T-cell (primary cell): ENCODE measurements at regions not wholly inside any gene's neighbourhood (a gene's known extent, or its start where the extent isn't known, plus 50 kb on each side); places are given as distances from the start of the nearest gene placed in this dataset.

ENCODE experiments used
- ATAC-seq, 4 experiments: fragments of 200-7000 bp in 3 of 4; fragments of 150-1000 bp in 1 of 4; cut with Tn5 transposase; replicated peaks in 1 of 4; 1 replicate in 3 of 4; 2 replicates in 1 of 4; pipeline ENCODE4 v1.10.0; 2021; ENCODE audit warnings: moderate library complexity in 3 of 4, mild to moderate bottlenecking in 2 of 4, moderate number of reproducible peaks in 1 of 4
- CTCF ChIA-PET, 2 donors: fragments of 300-600 bp; sonication (Branson Sonifier 250); formaldehyde crosslinking; loops; one replicate each; lab custom pipeline; 2022; ENCODE audit warnings: antibody characterized with exemption in 2 of 2; lab: Charles Lee
- POLR2A ChIA-PET, 2 donors: fragments of 300-600 bp; sonication (Branson Sonifier 250); formaldehyde crosslinking; loops; one replicate each; lab custom pipeline; 2022; ENCODE audit warnings: antibody characterized with exemption in 2 of 2; lab: Charles Lee
- DNase-seq, 35 experiments: peaks; one replicate each; pipeline versions ENCODE4 v3.0.0 to v3.0.0-alpha.2; 2013 to 2023
- H3K27ac ChIP-seq: one replicate; pipeline ENCODE4 v1.5.1; 2013; ENCODE audit warnings: low read length
- H3K27me3 ChIP-seq, 2 experiments: replicated peaks in 1 of 2; 1 replicate in 1 of 2; 2 replicates in 1 of 2; pipeline versions ENCODE4 v1.6.1 to v1.7.0; 2013; ENCODE audit warnings: low read length in 1 of 2, mixed read lengths in 1 of 2; ENCODE audit not compliant: control insufficient read depth in 2 of 2, insufficient read depth in 2 of 2; ENCODE audit errors: extremely low read depth in 1 of 2
- H3K36me3 ChIP-seq, 2 donors: 1 replicate in 1 of 2; 2 replicates in 1 of 2; pipeline versions ENCODE4 v1.6.1 to v1.7.0; 2013; ENCODE audit warnings: low read length in 1 of 2; ENCODE audit not compliant: control insufficient read depth in 2 of 2, insufficient read depth in 1 of 2; ENCODE audit errors: extremely low read depth in 1 of 2
- H3K4me1 ChIP-seq, 2 experiments: 1 replicate in 1 of 2; 2 replicates in 1 of 2; pipeline versions ENCODE4 v1.6.1 to v1.7.0; 2013; ENCODE audit warnings: low read length in 2 of 2, mixed read lengths in 1 of 2; ENCODE audit not compliant: insufficient read depth in 2 of 2, control insufficient read depth in 1 of 2; ENCODE audit errors: extremely low read depth in 1 of 2
- H3K4me3 ChIP-seq, 2 donors: 1 replicate in 1 of 2; 2 replicates in 1 of 2; pipeline versions ENCODE4 v1.5.1 to v1.7.0; 2013; ENCODE audit warnings: mild to moderate bottlenecking in 2 of 2, low read length in 1 of 2, moderate library complexity in 1 of 2; ENCODE audit not compliant: control insufficient read depth in 1 of 2; ENCODE audit errors: extremely low read depth in 1 of 2
- H3K9me3 ChIP-seq: 2 replicates; pipeline ENCODE4 v1.7.0; 2013
- H3K27ac Mint-ChIP-seq, 2 donors: one replicate each; pipeline ENCODE4 v1.8.0; 2020 to 2021; ENCODE audit warnings: mild to moderate bottlenecking in 2 of 2, mixed read lengths in 2 of 2
- H3K27me3 Mint-ChIP-seq, 2 donors: one replicate each; pipeline ENCODE4 v1.8.0; 2021 to 2022; ENCODE audit warnings: mixed read lengths in 2 of 2
- H3K36me3 Mint-ChIP-seq: one replicate; pipeline ENCODE4 v1.8.0; 2021; ENCODE audit warnings: mixed read lengths
- H3K4me1 Mint-ChIP-seq, 3 donors: one replicate each; pipeline ENCODE4 v1.8.0; 2020 to 2022; ENCODE audit warnings: mixed read lengths in 3 of 3, mild to moderate bottlenecking in 1 of 3
- H3K4me3 Mint-ChIP-seq, 3 donors: one replicate each; pipeline ENCODE4 v1.8.0; 2020 to 2022; ENCODE audit warnings: mild to moderate bottlenecking in 3 of 3, mixed read lengths in 3 of 3, moderate library complexity in 3 of 3
- H3K9me3 Mint-ChIP-seq, 3 donors: one replicate each; pipeline ENCODE4 v1.8.0; 2020 to 2022; ENCODE audit warnings: mixed read lengths in 3 of 3
- WGBS: methylation state at CpG from one replicate; pipeline ENCODE4 v1.1.5; 2013; ENCODE audit warnings: missing lambda C conversion rate; ENCODE audit not compliant: insufficient coverage; 5-methylcytosine and 5-hydroxymethylcytosine counted together

GRCh38 chr1:72848997-72849396 lies 566.7 kb upstream of the NEGR1 start:
- H3K4me3 Mint-ChIP-seq = no peak overlapping the region
- H3K4me1 Mint-ChIP-seq = no peaks in the 10 kb centered on the region
- ATAC-seq = no peak
- no peaks in the 10 kb centered on the region for H3K27me3 Mint-ChIP-seq
- POLR2A ChIA-PET = no interaction called here
- Histone ChIP-seq H3K4me1 (no peaks in the 10 kb centered on the region), H3K36me3 (no peaks in the 10 kb centered on the region), H3K27me3 (no peaks in the 10 kb centered on the region), H3K4me3 (no peak overlapping the region), H3K27ac (no peak overlapping the region), H3K9me3 (no peaks in the 10 kb centered on the region)
- no peak for DNase-seq
- no peak overlapping the region for H3K27ac Mint-ChIP-seq
- WGBS = no CpG with 5 or more reads among the region's 3 CpGs
- no peaks in the 10 kb centered on the region for H3K36me3 Mint-ChIP-seq
- H3K9me3 Mint-ChIP-seq = peaks cover 0 to 16% (median 0%) of the 10 kb centered on the region in 3 donors
- CTCF ChIA-PET = no interaction called here

- WGBS = no CpG with 5 or more reads among the region's 3 CpGs
- H3K9me3 Mint-ChIP-seq = peaks cover 0 to 19% (median 5%) of the 10 kb centered on the region in 3 donors
- POLR2A ChIA-PET = no interaction called here
- H3K27me3 ChIP-seq = no peaks in the 10 kb centered on the region
- H3K4me3 ChIP-seq = no peak overlapping the region
- H3K9me3 ChIP-seq = no peaks in the 10 kb centered on the region
- no peaks in the 10 kb centered on the region for H3K4me1 Mint-ChIP-seq
- no peaks in the 10 kb centered on the region for H3K36me3 ChIP-seq
- ATAC-seq = no peak
- CTCF ChIA-PET = interaction anchor here in 1 of 2 donors (0.6 kb wide), 1 partner anchor 106 kb away, joined by 3 read pairs; no protein-coding TSS in a partner anchor
- no peak overlapping the region for H3K27ac ChIP-seq
- no peaks in the 10 kb centered on the region for H3K27me3 Mint-ChIP-seq
- DNase-seq = no peak
- H3K4me3 Mint-ChIP-seq = no peak overlapping the region
- no peaks in the 10 kb centered on the region for H3K36me3 Mint-ChIP-seq
- H3K27ac Mint-ChIP-seq = no peak overlapping the region
- no peaks in the 10 kb centered on the region for H3K4me1 ChIP-seq
Observed at GRCh38 chr1:72847651-72848050, 565.3 kb upstream of the NEGR1 start.

GRCh38 chr1:72846476-72847278 lies 564.3 kb upstream of the NEGR1 start:
- no peak for ATAC-seq
- no peak overlapping the region for H3K27ac ChIP-seq
- 60% methylated on average over 1 of the region's 2 CpGs for WGBS
- no peaks in the 10 kb centered on the region for H3K4me1 ChIP-seq
- no peaks in the 10 kb centered on the region for H3K36me3 Mint-ChIP-seq
- no peaks in the 10 kb centered on the region for H3K27me3 Mint-ChIP-seq
- no peaks in the 10 kb centered on the region for H3K9me3 ChIP-seq
- no peak overlapping the region for H3K4me3 ChIP-seq
- POLR2A ChIA-PET = no interaction called here
- CTCF ChIA-PET = no interaction called here
- DNase-seq = no peak
- H3K9me3 Mint-ChIP-seq = peaks cover 0 to 19% (median 8%) of the 10 kb centered on the region in 3 donors
- H3K4me3 Mint-ChIP-seq = no peak overlapping the region
- H3K27me3 ChIP-seq = no peaks in the 10 kb centered on the region
- H3K36me3 ChIP-seq = no peaks in the 10 kb centered on the region
- no peaks in the 10 kb centered on the region for H3K4me1 Mint-ChIP-seq
- no peak overlapping the region for H3K27ac Mint-ChIP-seq

GRCh38 chr1:72845981-72846380 lies 563.6 kb upstream of the NEGR1 start:
- CTCF ChIA-PET = no interaction called here
- no peaks in the 10 kb centered on the region for H3K4me1 ChIP-seq
- Mint-ChIP-seq H3K27me3 (no peaks in the 10 kb centered on the region), H3K4me1 (no peaks in the 10 kb centered on the region), H3K9me3 (peaks cover 0 to 16% (median 8%) of the 10 kb centered on the region in 3 donors), H3K36me3 (no peaks in the 10 kb centered on the region), H3K27ac (no peak overlapping the region), H3K4me3 (no peak overlapping the region)
- H3K9me3 ChIP-seq = no peaks in the 10 kb centered on the region
- no peak overlapping the region for H3K27ac ChIP-seq
- no peak for ATAC-seq
- H3K36me3 ChIP-seq = no peaks in the 10 kb centered on the region
- POLR2A ChIA-PET = no interaction called here
- no peaks in the 10 kb centered on the region for H3K27me3 ChIP-seq
- H3K4me3 ChIP-seq = no peak overlapping the region
- no peak for DNase-seq

- Histone ChIP-seq H3K27ac (no peak overlapping the region), H3K9me3 (no peaks in the 10 kb centered on the region), H3K36me3 (no peaks in the 10 kb centered on the region), H3K4me1 (no peaks in the 10 kb centered on the region), H3K4me3 (no peak overlapping the region), H3K27me3 (no peaks in the 10 kb centered on the region)
- ATAC-seq (no peak), DNase-seq (no peak)
- peaks cover 0 to 17% (median 8%) of the 10 kb centered on the region in 3 donors for H3K9me3 Mint-ChIP-seq
- ChIA-PET POLR2A (no interaction called here), CTCF (no interaction called here)
- H3K4me3 Mint-ChIP-seq = no peak overlapping the region
- H3K27ac Mint-ChIP-seq = no peak overlapping the region
- 69% methylated on average over 3 of the region's 4 CpGs for WGBS
- no peaks in the 10 kb centered on the region for H3K27me3 Mint-ChIP-seq
- no peaks in the 10 kb centered on the region for H3K36me3 Mint-ChIP-seq
- H3K4me1 Mint-ChIP-seq = no peaks in the 10 kb centered on the region
Observed at GRCh38 chr1:72845381-72845780, 563.0 kb upstream of the NEGR1 start.

GRCh38 chr1:72837781-72838180 lies 555.4 kb upstream of the NEGR1 start:
- ChIA-PET CTCF (interaction anchor here in 1 of 2 donors (0.6 kb wide), 1 partner anchor 36 kb away, joined by 4 read pairs; no protein-coding TSS in a partner anchor), POLR2A (no interaction called here)
- Mint-ChIP-seq H3K27me3 (no peaks in the 10 kb centered on the region), H3K4me1 (no peaks in the 10 kb centered on the region), H3K9me3 (peaks cover 14 to 32% (median 14%) of the 10 kb centered on the region in 3 donors), H3K27ac (no peak overlapping the region), H3K36me3 (no peaks in the 10 kb centered on the region), H3K4me3 (no peak overlapping the region)
- H3K27ac ChIP-seq = no peak overlapping the region
- no peaks in the 10 kb centered on the region for H3K27me3 ChIP-seq
- DNase-seq = no peak
- no peak overlapping the region for H3K4me3 ChIP-seq
- H3K36me3 ChIP-seq = no peaks in the 10 kb centered on the region
- H3K4me1 ChIP-seq = no peaks in the 10 kb centered on the region
- H3K9me3 ChIP-seq = no peaks in the 10 kb centered on the region
- no peak for ATAC-seq
